ENCODE measurements at regions not wholly inside any gene's neighbourhood (a gene's known extent, or its start where the extent isn't known, plus 50 kb on each side); places are given as distances from the start of the nearest gene placed in this dataset.

- no peaks in the 10 kb centered on the region for H3K36me3 ChIP-seq (ENCODE audit: control insufficient read depth in 1 of 2, insufficient read depth in 2 of 2, low read depth in 1 of 2, low read length in 2 of 2)
- H2BK12ac ChIP-seq (ENCODE audit: low read length in 2 of 2): no peak overlapping the region
- no peaks in the 10 kb centered on the region for H3K79me1 ChIP-seq (replicated peaks; ENCODE audit: low read length, poor library complexity, severe bottlenecking)
- no peaks in the 10 kb centered on the region for H3K4me1 ChIP-seq (ENCODE audit: control insufficient read depth, insufficient read depth, low read depth, low read length)
- H2AFZ ChIP-seq (ENCODE audit: low read depth, low read length): no peak overlapping the region
- H3K14ac ChIP-seq (ENCODE audit: low read length in 2 of 2): no peak overlapping the region
- no peak overlapping the region for H4K8ac ChIP-seq (ENCODE audit: low read length)
- H2BK120ac ChIP-seq (ENCODE audit: low read depth, low read length): no peak overlapping the region
- DNase-seq: no peak
- no peak overlapping the region for H2AK5ac ChIP-seq (ENCODE audit: low read length, severe bottlenecking)
- 85% methylated on average over 2 of the region's 3 CpGs for WGBS
- no peak overlapping the region for H3K4me3 ChIP-seq (ENCODE audit: insufficient read depth in 1 of 2, low read depth in 1 of 2, low read length in 2 of 2)
- H2BK15ac ChIP-seq (ENCODE audit: low read depth, poor library complexity, severe bottlenecking): no peak overlapping the region
- no peak overlapping the region for H2BK5ac ChIP-seq (ENCODE audit: low read depth, low read length, poor library complexity, severe bottlenecking)
- H3K27ac ChIP-seq (ENCODE audit: low read length, poor library complexity, severe bottlenecking): no peak overlapping the region
- no peak overlapping the region for H3K9ac ChIP-seq (ENCODE audit: low read length)
- H3K27me3 ChIP-seq (ENCODE audit: control insufficient read depth in 1 of 2, insufficient read depth in 1 of 2, low read length in 2 of 2): no peaks in the 10 kb centered on the region
- no peak overlapping the region for H4K91ac ChIP-seq (ENCODE audit: low read length)
- no peak overlapping the region for H3K4ac ChIP-seq (ENCODE audit: low read depth in 1 of 2, low read length in 2 of 2)
- H3K18ac ChIP-seq (ENCODE audit: low read depth in 1 of 2, low read length in 2 of 2): no peak overlapping the region
- no peak overlapping the region for H3K4me2 ChIP-seq (ENCODE audit: low read length, poor library complexity, severe bottlenecking)
- no peak overlapping the region for H3K23ac ChIP-seq (ENCODE audit: low read length in 2 of 2)
- no peaks in the 10 kb centered on the region for H3K9me3 ChIP-seq (ENCODE audit: control insufficient read depth, low read length)
Measured at GRCh38 chr13:73177916-73178565, 119.2 kb downstream of the KLF5 start.

- Histone ChIP-seq H2BK15ac (ENCODE audit: low read depth, poor library complexity, severe bottlenecking) (no peak overlapping the region), H2BK12ac (ENCODE audit: low read length in 2 of 2) (no peak overlapping the region), H3K4me1 (ENCODE audit: control insufficient read depth, insufficient read depth, low read depth, low read length) (peaks cover 4% of the 10 kb centered on the region), H2BK5ac (ENCODE audit: low read depth, low read length, poor library complexity, severe bottlenecking) (no peak overlapping the region), H3K4ac (ENCODE audit: low read depth in 1 of 2, low read length in 2 of 2) (no peak overlapping the region), H2BK120ac (ENCODE audit: low read depth, low read length) (no peak overlapping the region), H4K8ac (ENCODE audit: low read length) (no peak overlapping the region), H3K79me1 (replicated peaks; ENCODE audit: low read length, poor library complexity, severe bottlenecking) (no peaks in the 10 kb centered on the region), H3K36me3 (ENCODE audit: control insufficient read depth in 1 of 2, insufficient read depth in 2 of 2, low read depth in 1 of 2, low read length in 2 of 2) (no peaks in the 10 kb centered on the region), H3K23ac (ENCODE audit: low read length in 2 of 2) (no peak overlapping the region), H3K14ac (ENCODE audit: low read length in 2 of 2) (no peak overlapping the region), H4K91ac (ENCODE audit: low read length) (no peak overlapping the region), H3K27me3 (ENCODE audit: control insufficient read depth in 1 of 2, insufficient read depth in 1 of 2, low read length in 2 of 2) (no peaks in the 10 kb centered on the region), H3K9me3 (ENCODE audit: control insufficient read depth, low read length) (no peaks in the 10 kb centered on the region), H3K27ac (ENCODE audit: low read length, poor library complexity, severe bottlenecking) (no peak overlapping the region), H2AK5ac (ENCODE audit: low read length, severe bottlenecking) (no peak overlapping the region), H3K9ac (ENCODE audit: low read length) (no peak overlapping the region), H2AFZ (ENCODE audit: low read depth, low read length) (no peak overlapping the region), H3K18ac (ENCODE audit: low read depth in 1 of 2, low read length in 2 of 2) (no peak overlapping the region), H3K4me2 (ENCODE audit: low read length, poor library complexity, severe bottlenecking) (no peak overlapping the region), H3K4me3 (ENCODE audit: insufficient read depth in 1 of 2, low read depth in 1 of 2, low read length in 2 of 2) (no peak overlapping the region)
- no peak for DNase-seq
- 100% methylated on average over 1 of the region's 1 CpG for WGBS
Measured at GRCh38 chr13:73177017-73177416, 118.2 kb downstream of the KLF5 start.

- no peaks in the 10 kb centered on the region for H3K36me3 ChIP-seq (ENCODE audit: control insufficient read depth in 1 of 2, insufficient read depth in 2 of 2, low read depth in 1 of 2, low read length in 2 of 2)
- H2AFZ ChIP-seq (ENCODE audit: low read depth, low read length): no peak overlapping the region
- no peak overlapping the region for H3K14ac ChIP-seq (ENCODE audit: low read length in 2 of 2)
- no peak overlapping the region for H3K18ac ChIP-seq (ENCODE audit: low read depth in 1 of 2, low read length in 2 of 2)
- H3K9me3 ChIP-seq (ENCODE audit: control insufficient read depth, low read length): no peaks in the 10 kb centered on the region
- H3K27me3 ChIP-seq (ENCODE audit: control insufficient read depth in 1 of 2, insufficient read depth in 1 of 2, low read length in 2 of 2): no peaks in the 10 kb centered on the region
- H2AK5ac ChIP-seq (ENCODE audit: low read length, severe bottlenecking): no peak overlapping the region
- H3K23ac ChIP-seq (ENCODE audit: low read length in 2 of 2): no peak overlapping the region
- DNase-seq: no peak
- H3K9ac ChIP-seq (ENCODE audit: low read length): no peak overlapping the region
- H3K79me1 ChIP-seq (replicated peaks; ENCODE audit: low read length, poor library complexity, severe bottlenecking): no peaks in the 10 kb centered on the region
- peaks cover 6% of the 10 kb centered on the region for H3K4me1 ChIP-seq (ENCODE audit: control insufficient read depth, insufficient read depth, low read depth, low read length)
- no peak overlapping the region for H3K4me2 ChIP-seq (ENCODE audit: low read length, poor library complexity, severe bottlenecking)
- H3K27ac ChIP-seq (ENCODE audit: low read length, poor library complexity, severe bottlenecking): no peak overlapping the region
- H2BK120ac ChIP-seq (ENCODE audit: low read depth, low read length): no peak overlapping the region
- no peak overlapping the region for H2BK12ac ChIP-seq (ENCODE audit: low read length in 2 of 2)
- no peak overlapping the region for H2BK5ac ChIP-seq (ENCODE audit: low read depth, low read length, poor library complexity, severe bottlenecking)
- no peak overlapping the region for H3K4me3 ChIP-seq (ENCODE audit: insufficient read depth in 1 of 2, low read depth in 1 of 2, low read length in 2 of 2)
- no peak overlapping the region for H4K8ac ChIP-seq (ENCODE audit: low read length)
- H2BK15ac ChIP-seq (ENCODE audit: low read depth, poor library complexity, severe bottlenecking): no peak overlapping the region
- no peak overlapping the region for H4K91ac ChIP-seq (ENCODE audit: low read length)
- no peak overlapping the region for H3K4ac ChIP-seq (ENCODE audit: low read depth in 1 of 2, low read length in 2 of 2)
Measured at GRCh38 chr13:73174521-73175010, 115.8 kb downstream of the KLF5 start.

- H3K9ac ChIP-seq (ENCODE audit: low read length): no peak overlapping the region
- no peak overlapping the region for H3K14ac ChIP-seq (ENCODE audit: low read length in 2 of 2)
- no peak overlapping the region for H2AK5ac ChIP-seq (ENCODE audit: low read length, severe bottlenecking)
- 95% methylated on average over 2 of the region's 3 CpGs for WGBS
- H3K36me3 ChIP-seq (ENCODE audit: control insufficient read depth in 1 of 2, insufficient read depth in 2 of 2, low read depth in 1 of 2, low read length in 2 of 2): no peaks in the 10 kb centered on the region
- H2BK5ac ChIP-seq (ENCODE audit: low read depth, low read length, poor library complexity, severe bottlenecking): no peak overlapping the region
- no peak overlapping the region for H3K27ac ChIP-seq (ENCODE audit: low read length, poor library complexity, severe bottlenecking)
- no peak overlapping the region for H4K91ac ChIP-seq (ENCODE audit: low read length)
- H3K27me3 ChIP-seq (ENCODE audit: control insufficient read depth in 1 of 2, insufficient read depth in 1 of 2, low read length in 2 of 2): no peaks in the 10 kb centered on the region
- no peak overlapping the region for H3K18ac ChIP-seq (ENCODE audit: low read depth in 1 of 2, low read length in 2 of 2)
- no peaks in the 10 kb centered on the region for H3K79me1 ChIP-seq (replicated peaks; ENCODE audit: low read length, poor library complexity, severe bottlenecking)
- no peak overlapping the region for H3K4me2 ChIP-seq (ENCODE audit: low read length, poor library complexity, severe bottlenecking)
- no peak overlapping the region for H2AFZ ChIP-seq (ENCODE audit: low read depth, low read length)
- H3K4me1 ChIP-seq (ENCODE audit: control insufficient read depth, insufficient read depth, low read depth, low read length): peaks cover 6% of the 10 kb centered on the region
- H2BK15ac ChIP-seq (ENCODE audit: low read depth, poor library complexity, severe bottlenecking): no peak overlapping the region
- H3K9me3 ChIP-seq (ENCODE audit: control insufficient read depth, low read length): no peaks in the 10 kb centered on the region
- no peak overlapping the region for H2BK120ac ChIP-seq (ENCODE audit: low read depth, low read length)
- H4K8ac ChIP-seq (ENCODE audit: low read length): no peak overlapping the region
- no peak overlapping the region for H3K4me3 ChIP-seq (ENCODE audit: insufficient read depth in 1 of 2, low read depth in 1 of 2, low read length in 2 of 2)
- no peak for DNase-seq
- no peak overlapping the region for H3K23ac ChIP-seq (ENCODE audit: low read length in 2 of 2)
- no peak overlapping the region for H2BK12ac ChIP-seq (ENCODE audit: low read length in 2 of 2)
- no peak overlapping the region for H3K4ac ChIP-seq (ENCODE audit: low read depth in 1 of 2, low read length in 2 of 2)
Measured at GRCh38 chr13:73173279-73173811, 114.5 kb downstream of the KLF5 start.

Data from mesenchymal stem cell (in vitro differentiated cells and primary cell).